ENCODE measurements at regions not wholly inside any gene's neighbourhood (a gene's known extent, or its start where the extent isn't known, plus 50 kb on each side); places are given as distances from the start of the nearest gene placed in this dataset.

- no peaks in the 10 kb centered on the region for H3K9me3 ChIP-seq
- DNase-seq, result no peak
- H3K27ac ChIP-seq, result no peak overlapping the region
- H3K36me3 ChIP-seq, result no peaks in the 10 kb centered on the region
- no peak overlapping the region for H3K4me3 ChIP-seq
- peaks cover 0 to 38% (median 0%) of the 10 kb centered on the region in 3 donors for H3K27me3 ChIP-seq
- intact Hi-C loops (cut with DNase I), result no loop called here
- 28 to 41% methylated on average over 18 of the region's 18 CpGs for WGBS, 2 donors
- no peaks in the 10 kb centered on the region for H3K4me1 ChIP-seq
- no peak for TF ChIP-seq POLR2AphosphoS5 (IDR thresholded peaks at IDR 0.05)
Measured at GRCh38 chr9:36772449-36773403, 200.0 kb downstream of the MELK start.

- 82 to 91% methylated on average over 3 of the region's 3 CpGs for WGBS, 2 donors
- Histone ChIP-seq H3K27me3 (peaks cover 0 to 65% (median 17%) of the 10 kb centered on the region in 3 donors), H3K36me3 (no peaks in the 10 kb centered on the region), H3K4me1 (no peaks in the 10 kb centered on the region), H3K9me3 (no peaks in the 10 kb centered on the region), H3K27ac (no peak overlapping the region), H3K4me3 (no peak overlapping the region)
- TF ChIP-seq POLR2AphosphoS5 (IDR thresholded peaks at IDR 0.05), result no peak
- no peak for DNase-seq
- intact Hi-C loops (cut with DNase I), result no loop called here
Measured at GRCh38 chr9:36778682-36779081, 206.0 kb downstream of the MELK start.

- Histone ChIP-seq H3K36me3 (no peaks in the 10 kb centered on the region), H3K27me3 (peaks cover 0 to 68% (median 26%) of the 10 kb centered on the region in 3 donors), H3K9me3 (no peaks in the 10 kb centered on the region), H3K4me1 (no peaks in the 10 kb centered on the region), H3K27ac (no peak overlapping the region), H3K4me3 (no peak overlapping the region)
- WGBS, 2 donors, result 43 to 69% methylated on average over 8 of the region's 8 CpGs
- DNase-seq, result no peak
- TF ChIP-seq CTCF (IDR thresholded peaks at IDR 0.05) (no peak), POLR2A (IDR thresholded peaks at IDR 0.05) (no peak), EP300 (IDR thresholded peaks at IDR 0.05) (no peak), POLR2AphosphoS5 (IDR thresholded peaks at IDR 0.05) (no peak)
- intact Hi-C loops (cut with DNase I), result no loop called here
Measured at GRCh38 chr9:36779582-36779981, 206.9 kb downstream of the MELK start.

- H3K27me3 ChIP-seq, result peaks cover 0 to 68% (median 31%) of the 10 kb centered on the region in 3 donors
- 43 to 49% methylated on average over 8 of the region's 8 CpGs for WGBS, 2 donors
- intact Hi-C loops (cut with DNase I), result no loop called here
- H3K4me1 ChIP-seq, result no peaks in the 10 kb centered on the region
- TF ChIP-seq EP300 (IDR thresholded peaks at IDR 0.05) (no peak), POLR2A (IDR thresholded peaks at IDR 0.05) (no peak), CTCF (IDR thresholded peaks at IDR 0.05) (no peak), POLR2AphosphoS5 (IDR thresholded peaks at IDR 0.05) (no peak)
- no peak overlapping the region for H3K27ac ChIP-seq
- no peaks in the 10 kb centered on the region for H3K9me3 ChIP-seq
- DNase-seq, result no peak
- no peak overlapping the region for H3K4me3 ChIP-seq
- H3K36me3 ChIP-seq, result no peaks in the 10 kb centered on the region
Measured at GRCh38 chr9:36780186-36780585, 207.5 kb downstream of the MELK start.

GRCh38 chr9:36781533-36781932 is 208.8 kb downstream of the MELK start:
- WGBS, 2 donors, result 52 to 73% methylated on average over 10 of the region's 10 CpGs

More at GRCh38 chr9:36781533-36781932, 208.8 kb downstream of the MELK start:
- Histone ChIP-seq H3K27me3 (peaks cover 0 to 70% (median 31%) of the 10 kb centered on the region in 3 donors), H3K4me1 (no peaks in the 10 kb centered on the region), H3K4me3 (no peak overlapping the region), H3K27ac (no peak overlapping the region), H3K36me3 (no peaks in the 10 kb centered on the region), H3K9me3 (no peaks in the 10 kb centered on the region)
- intact Hi-C loops (cut with DNase I), result no loop called here
- DNase-seq, result no peak
- no peak for TF ChIP-seq POLR2A (IDR thresholded peaks at IDR 0.05)
- TF ChIP-seq EP300 (IDR thresholded peaks at IDR 0.05), result no peak
- no peak for TF ChIP-seq POLR2AphosphoS5 (IDR thresholded peaks at IDR 0.05)
- no peak for TF ChIP-seq CTCF (IDR thresholded peaks at IDR 0.05)
